ENCODE measurements at regions not wholly inside any gene's neighbourhood (a gene's known extent, or its start where the extent isn't known, plus 50 kb on each side); places are given as distances from the start of the nearest gene placed in this dataset.

- H3K36me3 ChIP-seq, result no peaks in the 10 kb centered on the region
- DNase-seq, result no peak
- intact Hi-C loops (cut with DNase I), result no loop called here
- no peaks in the 10 kb centered on the region for H3K27me3 ChIP-seq
- no peak overlapping the region for H3K4me3 ChIP-seq
- no peak overlapping the region for H3K27ac ChIP-seq
- WGBS, 2 donors, result 66 to 67% methylated on average over 2 of the region's 2 CpGs
- H3K4me1 ChIP-seq, result no peaks in the 10 kb centered on the region
- TF ChIP-seq POLR2A (IDR thresholded peaks at IDR 0.05) (no peak), POLR2AphosphoS5 (IDR thresholded peaks at IDR 0.05) (no peak), CTCF (IDR thresholded peaks at IDR 0.05) (no peak), EP300 (IDR thresholded peaks at IDR 0.05) (no peak)
- no peaks in the 10 kb centered on the region for H3K9me3 ChIP-seq
Measured at GRCh38 chr11:104803776-104804175, 94.5 kb downstream of the CASP12 start.

- H3K4me3 ChIP-seq, result no peak overlapping the region
- 90% methylated on average over 1 of the region's 1 CpG for WGBS, 2 donors
- H3K27me3 ChIP-seq, result no peaks in the 10 kb centered on the region
- no peak for DNase-seq
- intact Hi-C loops (cut with DNase I), result no loop called here
- H3K4me1 ChIP-seq, result no peaks in the 10 kb centered on the region
- TF ChIP-seq EP300 (IDR thresholded peaks at IDR 0.05), result no peak
- TF ChIP-seq POLR2A (IDR thresholded peaks at IDR 0.05), result no peak
- TF ChIP-seq CTCF (IDR thresholded peaks at IDR 0.05), result no peak
- TF ChIP-seq POLR2AphosphoS5 (IDR thresholded peaks at IDR 0.05), result no peak
- no peak overlapping the region for H3K27ac ChIP-seq
- H3K9me3 ChIP-seq, result no peaks in the 10 kb centered on the region
- no peaks in the 10 kb centered on the region for H3K36me3 ChIP-seq
Measured at GRCh38 chr11:104799251-104799650, 99.0 kb downstream of the CASP12 start.

- Histone ChIP-seq H3K27ac (peak overlapping the region in 1 of 4 donors; percentile 4), H3K27me3 (no peaks in the 10 kb centered on the region), H3K36me3 (no peaks in the 10 kb centered on the region), H3K4me3 (no peak overlapping the region), H3K4me1 (no peaks in the 10 kb centered on the region), H3K9me3 (no peaks in the 10 kb centered on the region)
- 14 to 16% methylated on average over 1 of the region's 1 CpG for WGBS, 2 donors
- TF ChIP-seq POLR2AphosphoS5 (IDR thresholded peaks at IDR 0.05) (no peak), EP300 (IDR thresholded peaks at IDR 0.05) (no peak), POLR2A (IDR thresholded peaks at IDR 0.05) (no peak), CTCF (IDR thresholded peaks at IDR 0.05) (no peak)
- no peak for DNase-seq
- intact Hi-C loops (cut with DNase I), result no loop called here
Measured at GRCh38 chr11:104798789-104799188, 99.5 kb downstream of the CASP12 start.

GRCh38 chr11:104796301-104796700, 102.0 kb downstream of the CASP12 start:
- H3K4me1 ChIP-seq, result peaks cover 0 to 19% (median 3%) of the 10 kb centered on the region in 4 donors
- intact Hi-C loops (cut with DNase I), result no loop called here
- no peak overlapping the region for H3K4me3 ChIP-seq
- no peak overlapping the region for H3K27ac ChIP-seq
- H3K27me3 ChIP-seq, result no peaks in the 10 kb centered on the region
- no peaks in the 10 kb centered on the region for H3K9me3 ChIP-seq
- no peaks in the 10 kb centered on the region for H3K36me3 ChIP-seq
- no peak for TF ChIP-seq POLR2AphosphoS5 (IDR thresholded peaks at IDR 0.05)
- no peak for TF ChIP-seq EP300 (IDR thresholded peaks at IDR 0.05)
- no peak for TF ChIP-seq CTCF (IDR thresholded peaks at IDR 0.05)
- no peak for TF ChIP-seq POLR2A (IDR thresholded peaks at IDR 0.05)
- no peak for DNase-seq

GRCh38 chr11:104795501-104796213, 102.6 kb downstream of the CASP12 start:
- no peaks in the 10 kb centered on the region for H3K36me3 ChIP-seq
- WGBS, 2 donors, result 93 to 94% methylated on average over 5 of the region's 5 CpGs
- H3K27me3 ChIP-seq, result no peaks in the 10 kb centered on the region
- DNase-seq, result no peak
- H3K9me3 ChIP-seq, result no peaks in the 10 kb centered on the region
- H3K27ac ChIP-seq, result no peak overlapping the region
- intact Hi-C loops (cut with DNase I), result no loop called here
- TF ChIP-seq EP300 (IDR thresholded peaks at IDR 0.05), result no peak
- no peak for TF ChIP-seq CTCF (IDR thresholded peaks at IDR 0.05)
- TF ChIP-seq POLR2AphosphoS5 (IDR thresholded peaks at IDR 0.05), result no peak
- TF ChIP-seq POLR2A (IDR thresholded peaks at IDR 0.05), result no peak
- no peak overlapping the region for H3K4me3 ChIP-seq
- peaks cover 0 to 19% (median 3%) of the 10 kb centered on the region in 4 donors for H3K4me1 ChIP-seq
